NCI-H1417 treated with DMSO at 0.1 percent for 48 hours (cell line): ENCODE measurements at regions not wholly inside any gene's neighbourhood (a gene's known extent, or its start where the extent isn't known, plus 50 kb on each side); places are given as distances from the start of the nearest gene placed in this dataset.
"Not testable (repeated sequence)": the region's sequence is repeated elsewhere in the genome, so short reads cannot be mapped to it uniquely, and the experiment has no call there.

Source experiments
- DNase-seq: peaks from one replicate; lab custom pipeline; 2025; lab: John Stamatoyannopoulos, UW

DNA sequence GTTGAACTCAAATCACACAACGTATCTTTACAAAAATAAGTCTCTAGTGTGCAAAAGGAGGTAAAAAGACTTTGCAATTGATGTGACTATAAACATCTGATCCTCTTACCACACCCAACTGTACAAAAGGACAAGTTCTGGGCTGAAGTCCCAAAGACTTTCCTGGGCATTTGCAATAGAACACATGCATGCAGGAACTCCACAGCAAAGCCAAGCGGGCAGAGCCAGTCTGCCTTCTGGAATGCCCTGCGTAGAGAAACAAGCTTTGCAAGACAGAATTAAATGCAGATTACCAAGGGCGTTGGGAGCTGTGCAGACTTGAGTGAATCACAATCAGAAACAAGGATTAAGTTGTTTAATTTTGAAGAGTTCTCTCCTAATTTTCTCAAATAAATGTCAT lies 208.4 kb upstream of the ZNF521 start:
- no peak for DNase-seq

DNA sequence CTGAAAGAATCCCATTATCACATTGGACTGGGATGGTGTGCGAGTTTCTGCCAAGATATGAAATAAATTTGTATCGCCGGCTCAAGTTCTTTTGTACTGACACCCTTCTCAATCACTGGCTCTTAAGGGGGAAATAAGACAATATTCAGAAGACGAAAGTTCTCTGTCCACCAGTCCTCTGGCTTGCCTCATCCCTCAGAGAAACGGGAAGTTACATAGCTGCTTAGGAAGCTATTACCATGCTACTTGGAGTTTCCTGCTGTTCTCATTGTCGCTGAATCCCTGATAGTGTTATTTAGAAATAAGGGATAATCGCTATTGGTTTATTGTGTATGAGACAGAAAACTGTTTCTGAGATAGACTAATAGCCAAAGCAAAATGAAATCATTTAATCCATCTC lies 205.0 kb upstream of the ZNF521 start:
- no peak for DNase-seq

DNA sequence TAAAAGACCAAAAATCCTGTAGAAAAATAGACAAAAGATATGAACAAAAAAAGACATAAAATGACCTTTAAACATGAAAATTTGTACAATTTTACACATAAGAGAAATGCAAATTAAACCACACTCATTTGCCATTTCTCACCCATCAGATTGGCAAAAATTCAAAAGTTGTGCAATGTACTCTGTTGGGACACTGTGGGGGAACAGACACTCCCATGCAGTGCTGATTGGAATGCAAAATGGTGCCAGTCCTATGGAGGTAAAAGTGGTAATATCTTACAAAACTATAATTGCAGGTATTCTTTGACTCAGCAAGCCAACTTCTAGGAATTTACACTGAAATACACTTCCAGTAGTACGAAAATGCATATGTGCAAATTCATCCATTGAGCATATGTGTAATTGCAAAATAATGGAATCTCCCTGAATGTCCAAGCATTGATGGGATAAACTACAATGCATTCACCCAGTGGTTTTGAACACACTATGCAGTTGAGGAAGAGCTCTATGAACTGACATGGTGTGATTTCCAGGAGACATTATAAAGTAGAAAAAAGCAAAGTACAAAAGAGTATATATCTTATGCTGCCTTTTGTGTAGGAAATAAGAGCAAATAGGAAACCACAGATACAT lies 201.8 kb upstream of the ZNF521 start:
- DNase-seq: no peak

DNA sequence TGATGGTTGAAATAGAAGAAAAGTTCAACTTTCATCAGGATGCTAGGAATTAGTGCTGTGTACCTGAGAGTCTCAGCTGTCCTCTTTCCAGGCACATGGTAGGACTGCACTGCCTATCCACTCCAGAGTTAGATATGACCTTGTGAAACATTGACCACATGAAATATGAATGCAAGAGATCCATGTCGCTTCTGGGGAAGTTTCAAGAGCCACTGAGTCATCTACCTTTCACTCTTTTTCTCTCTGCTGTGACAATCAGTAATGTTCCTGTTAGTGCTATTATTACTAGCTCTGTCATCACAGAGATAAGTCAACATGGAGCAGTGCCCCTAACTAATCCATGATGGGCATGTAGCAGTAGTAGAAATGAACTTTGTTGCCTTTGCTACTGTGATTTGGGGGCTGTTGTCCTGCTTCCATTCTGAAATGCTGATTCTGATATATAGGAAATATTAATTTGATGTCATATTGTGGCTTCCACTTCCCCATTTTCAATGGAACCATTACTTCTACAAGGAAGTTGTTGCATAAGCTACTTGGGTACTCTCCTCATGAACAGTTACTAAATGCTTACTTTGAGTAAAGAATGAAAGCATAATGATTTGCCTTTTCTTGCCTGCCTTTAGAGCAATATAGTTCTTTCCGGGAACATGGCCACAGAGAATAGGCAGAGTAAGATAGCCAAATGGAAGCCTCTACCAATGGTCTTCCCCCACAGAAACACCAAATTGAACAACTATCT lies 192.8 kb upstream of the ZNF521 start:
- DNase-seq: no peak

DNA sequence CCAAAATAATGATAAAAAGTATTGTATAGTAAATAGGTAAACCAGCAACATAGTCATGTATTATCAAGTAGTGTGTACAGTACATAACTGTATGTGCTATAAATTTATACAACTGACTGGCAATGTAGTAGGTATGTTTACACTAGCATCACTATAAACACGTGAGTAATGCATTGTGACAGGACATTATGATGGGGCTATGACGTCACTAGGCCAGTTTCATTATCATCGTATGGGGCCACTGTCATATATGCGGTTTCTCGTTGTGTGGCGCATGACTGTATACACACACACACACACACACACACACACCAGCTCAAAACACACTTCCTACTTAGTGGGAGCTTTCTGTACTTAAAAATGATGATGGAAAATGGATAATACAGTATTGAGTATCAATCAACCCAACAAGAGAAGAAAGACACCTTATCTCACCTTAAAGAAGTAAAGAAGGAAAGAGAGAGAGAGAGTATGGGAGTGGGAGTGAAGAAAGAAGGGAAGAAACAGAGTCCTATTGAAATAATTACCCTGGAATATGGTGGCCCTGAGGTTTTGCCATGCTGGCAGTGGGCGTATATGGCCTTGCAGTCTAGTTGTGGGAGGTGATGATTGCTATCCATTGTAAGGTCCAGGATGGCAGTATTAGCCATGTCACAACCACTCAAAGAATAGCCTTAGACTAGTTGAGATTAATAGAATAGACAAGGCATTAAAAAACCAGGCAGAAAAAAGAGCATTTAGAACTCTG lies 186.4 kb upstream of the ZNF521 start:
- no peak for DNase-seq

DNA sequence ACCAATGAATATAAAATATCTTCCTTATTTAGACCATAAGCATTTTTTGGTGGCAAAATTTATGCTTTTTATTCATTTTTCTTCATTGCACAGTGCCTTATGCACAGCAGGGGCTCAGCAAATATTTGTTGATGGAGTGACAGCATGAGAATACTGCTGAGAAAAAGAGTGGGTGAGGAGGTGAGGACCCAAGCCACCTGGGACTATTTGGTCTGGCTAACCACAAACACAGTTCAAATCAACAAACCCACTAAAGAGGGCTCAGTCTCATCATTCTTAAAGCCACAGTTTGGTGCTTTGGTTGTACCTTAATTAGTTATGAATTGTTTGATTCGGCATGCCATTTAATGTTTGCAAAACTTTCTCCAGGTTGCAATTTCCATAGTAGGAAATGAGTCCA lies 183.5 kb upstream of the ZNF521 start:
- DNase-seq: no peak

DNA sequence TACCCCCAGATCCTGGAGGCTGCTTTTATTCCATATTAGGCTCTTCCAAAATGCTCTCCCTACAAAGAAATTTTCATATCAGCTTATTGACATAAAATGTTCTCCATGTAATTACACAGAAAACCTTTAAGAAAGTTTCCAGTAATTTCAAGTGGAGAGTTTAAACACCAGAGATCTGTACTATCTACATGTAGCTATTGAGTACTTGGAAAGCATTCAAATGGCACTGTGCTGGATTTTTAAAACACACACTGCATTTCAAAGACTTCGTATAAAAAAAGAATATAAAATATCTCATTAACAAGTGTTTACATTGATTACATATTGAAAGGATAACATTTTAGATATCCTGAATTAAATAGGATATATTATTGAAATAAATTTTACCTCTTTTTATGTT lies 182.4 kb upstream of the ZNF521 start:
- DNase-seq: no peak

DNA sequence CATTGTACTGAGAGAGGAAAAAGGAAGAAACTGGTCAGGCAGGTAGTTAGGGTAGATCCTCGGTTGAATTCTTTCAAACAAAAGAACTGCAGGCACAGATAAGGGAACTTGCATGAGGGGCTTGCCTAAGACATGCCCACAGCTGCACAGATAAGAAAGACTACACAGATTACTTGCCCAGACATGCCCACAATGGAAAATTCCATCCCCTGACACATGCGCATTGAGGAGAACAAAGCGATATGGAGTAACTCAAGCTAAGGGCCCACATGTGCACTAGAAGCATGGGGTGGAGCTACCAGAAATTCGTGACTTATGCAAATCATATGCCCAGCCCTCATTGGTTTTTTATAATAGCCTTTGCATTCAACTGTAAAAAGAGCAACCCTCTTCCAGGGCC lies 181.3 kb upstream of the ZNF521 start:
- no peak for DNase-seq

DNA sequence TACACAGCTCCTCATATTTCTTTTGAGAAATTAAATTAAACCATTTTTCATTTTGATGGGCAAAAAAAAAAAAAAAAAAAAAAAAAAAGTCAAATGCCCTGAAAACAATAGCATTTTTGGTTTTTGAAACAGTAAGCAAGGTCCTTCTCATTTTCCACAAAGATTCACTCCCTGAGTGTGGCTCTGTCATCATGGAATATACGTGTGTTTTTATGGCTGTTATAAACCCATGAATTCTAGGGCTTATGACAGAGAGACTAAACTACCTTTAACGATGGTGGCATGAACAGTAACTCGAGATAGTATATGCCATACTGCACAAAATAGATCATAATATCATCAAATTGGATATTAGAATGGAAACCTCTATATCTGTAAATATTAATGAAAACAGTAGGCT lies 179.2 kb upstream of the ZNF521 start:
- DNase-seq: no peak

DNA sequence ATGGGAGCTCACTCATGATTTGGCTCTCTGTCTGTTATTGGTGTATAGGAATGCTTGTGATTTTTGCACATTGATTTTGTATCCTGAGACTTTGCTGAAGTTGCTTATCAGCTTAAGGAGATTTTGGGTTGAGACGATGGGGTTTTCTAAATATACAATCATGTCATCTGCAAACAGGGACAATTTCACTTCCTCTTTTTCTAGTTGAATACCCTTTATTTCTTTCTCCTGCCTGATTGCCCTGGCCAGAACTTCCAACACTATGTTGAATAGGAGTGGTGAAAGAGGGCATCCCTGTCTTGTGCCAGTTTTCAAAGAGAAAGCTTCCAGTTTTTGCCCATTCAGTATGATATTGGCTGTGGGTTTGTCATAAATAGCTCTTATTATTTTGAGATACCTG lies 173.8 kb upstream of the ZNF521 start:
- not testable (repeated sequence) for DNase-seq

DNA sequence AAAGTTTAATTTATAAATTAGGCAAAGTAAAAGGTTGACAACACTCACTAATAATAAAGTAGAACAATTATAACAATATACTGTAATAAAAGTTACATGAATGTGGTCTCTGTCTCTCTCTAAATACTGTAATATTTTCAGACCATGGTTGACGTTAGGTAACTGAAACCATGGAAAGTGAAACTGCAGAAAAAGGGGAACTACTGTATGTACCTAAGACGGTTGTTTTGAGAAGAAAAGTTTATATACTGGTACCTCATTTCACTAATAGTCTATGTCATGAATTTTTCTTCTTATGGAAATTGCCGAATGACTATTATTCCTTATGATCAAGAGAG lies 166.7 kb upstream of the ZNF521 start:
- no peak for DNase-seq

DNA sequence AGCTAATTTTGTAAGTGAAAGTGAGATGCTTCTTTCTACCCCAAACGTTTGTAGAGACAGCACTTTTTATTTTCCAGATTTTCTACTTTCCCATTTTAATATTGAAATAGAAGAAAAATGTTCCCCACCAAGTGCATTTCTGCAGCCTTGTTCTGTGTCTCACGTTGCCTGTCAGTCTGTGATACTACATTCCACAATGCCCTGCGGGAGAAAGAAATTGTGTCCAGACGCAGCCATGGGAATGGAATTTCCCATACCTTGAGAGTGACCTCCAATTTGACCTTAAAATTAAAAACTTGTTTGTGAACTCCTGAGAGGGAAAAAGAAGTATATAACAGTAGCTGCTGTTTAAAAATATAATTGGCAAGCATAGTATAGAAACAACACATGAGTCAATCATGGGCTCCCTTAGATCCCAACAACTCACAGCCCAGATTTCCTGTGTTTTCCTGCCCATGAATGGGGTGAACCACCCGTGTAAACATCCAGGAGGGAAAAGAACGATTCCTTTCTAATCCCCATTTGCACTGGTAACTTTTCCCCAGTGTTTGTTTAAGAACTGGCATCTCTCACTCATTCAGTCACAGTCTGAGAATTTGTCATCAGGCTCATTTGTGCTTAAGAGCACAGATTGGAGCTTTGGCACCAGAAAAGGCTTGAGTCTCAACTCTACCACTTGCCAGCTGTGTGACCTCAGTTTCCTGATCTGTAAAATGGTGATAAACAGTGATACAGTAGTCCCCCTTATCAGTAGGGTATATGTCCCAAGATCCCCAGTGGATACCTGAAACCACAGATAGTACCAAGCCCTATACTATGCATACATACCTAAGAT lies 166.1 kb upstream of the ZNF521 start:
- no peak for DNase-seq

DNA sequence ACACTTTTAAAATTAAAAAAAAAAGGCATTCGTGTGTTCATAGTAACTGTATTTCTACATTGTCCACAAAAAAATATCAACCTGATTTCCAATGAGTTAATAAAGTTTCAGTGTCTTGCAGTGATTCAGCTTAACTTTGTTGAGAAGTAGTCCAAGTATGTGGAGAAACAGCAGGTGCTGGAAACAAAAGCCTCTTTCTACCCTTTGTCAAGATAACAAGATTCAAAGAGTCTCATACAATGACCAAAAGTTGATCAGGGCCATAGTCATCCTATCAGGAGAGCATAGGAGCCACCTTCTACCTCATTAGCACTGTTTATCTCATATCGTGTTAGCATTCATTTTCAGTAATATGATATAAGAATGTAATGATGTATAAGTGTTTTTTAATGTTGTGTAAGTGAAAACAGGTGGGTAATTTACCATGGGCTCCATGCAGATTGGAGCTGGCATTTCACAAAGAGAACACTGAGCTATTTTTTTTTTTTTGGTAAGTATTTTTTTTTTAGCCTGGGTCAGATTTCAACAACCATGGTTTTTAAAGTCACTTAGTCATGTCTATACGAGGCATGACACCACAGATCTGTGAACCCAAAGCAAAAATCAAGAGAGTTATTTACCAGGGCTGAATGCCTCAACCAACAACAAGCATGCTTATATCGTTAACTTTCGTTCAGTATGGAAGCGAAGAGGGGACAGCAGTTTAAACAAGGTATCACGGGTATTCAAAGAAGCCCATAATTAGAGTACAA lies 165.0 kb upstream of the ZNF521 start:
- DNase-seq: peak; percentile 71

DNA sequence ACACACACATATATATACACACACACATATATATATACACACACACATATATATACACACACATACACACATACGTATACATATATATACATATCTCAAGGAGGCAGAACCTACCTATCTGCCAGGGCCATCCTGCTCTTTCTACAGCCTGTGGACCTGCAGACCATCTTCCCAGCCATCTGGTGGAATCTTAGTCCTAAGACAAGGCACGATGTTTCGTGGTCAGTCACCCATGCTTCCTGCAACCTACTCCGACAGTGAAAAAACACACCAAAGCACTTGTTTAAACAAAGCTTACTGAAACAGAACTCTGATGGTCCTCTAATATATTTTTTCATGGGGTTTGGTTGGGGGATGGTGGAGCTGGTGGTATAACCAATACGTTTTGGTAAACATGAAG lies 164.2 kb upstream of the ZNF521 start:
- DNase-seq: no peak

DNA sequence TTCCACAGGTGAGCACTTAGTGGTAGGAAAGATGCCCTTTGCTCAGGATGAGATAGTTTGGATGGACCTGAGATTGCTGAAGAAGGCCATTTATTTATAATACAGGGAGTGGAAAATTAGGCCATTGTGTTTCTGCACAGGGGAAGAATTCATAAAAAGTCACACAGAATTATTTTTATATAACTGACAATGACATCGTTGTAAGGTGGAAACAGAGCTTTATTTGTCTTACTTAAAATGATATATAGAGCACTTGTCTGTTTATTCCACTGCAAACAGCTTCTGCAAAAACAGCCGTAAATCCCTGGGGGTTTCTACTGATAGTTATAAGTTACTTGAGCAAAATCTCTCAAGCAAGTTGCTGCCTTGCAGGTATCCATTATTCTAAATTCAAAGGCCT lies 158.1 kb upstream of the ZNF521 start:
- no peak for DNase-seq

DNA sequence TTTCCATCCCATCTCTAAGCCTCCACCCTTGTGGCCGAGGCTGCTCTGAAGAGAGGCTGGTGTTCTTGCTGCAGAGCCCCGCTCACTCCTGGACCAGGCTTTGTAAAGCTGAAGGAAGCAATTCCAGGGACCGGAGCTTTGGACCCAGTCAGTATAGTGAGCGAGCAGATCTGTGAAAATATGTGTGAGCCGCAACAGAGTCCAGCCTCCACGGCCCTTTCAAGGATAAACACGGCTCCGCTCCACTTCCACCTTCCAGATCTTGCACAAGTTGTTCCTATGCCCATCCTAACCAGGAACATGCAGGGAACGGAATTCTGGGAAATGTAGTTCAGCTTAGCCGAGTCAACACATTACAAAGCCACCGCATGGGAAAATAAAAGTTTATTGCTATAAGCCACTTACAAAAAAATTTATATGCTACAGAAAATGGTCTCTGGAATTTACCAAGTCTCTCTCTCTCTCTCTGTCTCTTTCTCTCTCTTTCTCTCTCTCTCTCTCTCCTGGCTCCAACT lies 151.7 kb upstream of the ZNF521 start:
- DNase-seq: no peak

DNA sequence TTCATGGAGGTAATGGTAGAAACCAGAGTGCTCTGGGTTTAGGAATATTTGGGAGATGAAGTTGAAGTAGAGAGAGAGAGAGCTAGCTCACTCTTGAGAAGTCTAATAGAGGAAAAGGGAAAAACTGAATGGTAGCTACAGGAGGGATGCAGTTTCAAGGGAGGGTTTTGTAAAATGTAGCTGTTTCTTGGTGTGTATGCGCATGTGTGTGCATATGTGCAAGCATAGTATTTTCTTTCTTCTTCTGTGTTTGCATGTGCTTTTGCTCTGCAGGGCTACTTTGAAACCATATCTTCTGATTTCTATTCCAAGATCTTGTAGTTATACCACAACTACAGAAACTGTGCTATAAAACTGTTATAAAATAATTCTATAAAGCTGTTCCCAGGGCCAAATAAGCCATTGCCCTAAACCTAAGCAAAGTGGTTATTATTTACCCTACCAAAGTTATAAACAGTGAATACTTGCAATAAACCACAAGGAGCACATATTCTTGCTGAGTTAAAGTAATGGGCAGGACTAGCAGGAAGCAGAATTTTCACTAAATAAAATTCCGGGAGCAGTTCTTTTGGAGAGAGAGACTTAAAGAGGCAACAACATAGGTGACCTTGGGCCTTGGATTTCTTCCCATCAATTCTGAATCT lies 145.3 kb upstream of the ZNF521 start:
- no peak for DNase-seq

DNA sequence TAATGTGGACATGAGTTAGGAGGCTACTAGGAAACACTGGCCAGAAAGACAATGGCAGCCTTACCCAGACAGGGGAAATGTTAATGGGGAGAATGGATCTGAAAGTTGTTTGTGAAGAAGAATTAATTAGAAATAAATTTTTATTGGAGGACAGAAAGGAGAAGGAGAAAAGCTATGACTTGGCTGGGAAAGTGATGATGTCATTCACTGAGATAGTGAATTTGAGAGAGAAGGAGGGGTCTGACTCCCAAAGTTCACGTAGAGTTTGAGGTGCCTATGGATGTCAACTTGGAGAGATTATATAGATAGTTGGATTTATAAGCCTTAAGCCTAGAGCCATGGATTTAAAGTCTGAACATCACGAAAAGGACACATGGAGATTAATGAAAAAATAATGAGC lies 144.6 kb upstream of the ZNF521 start:
- DNase-seq: no peak

DNA sequence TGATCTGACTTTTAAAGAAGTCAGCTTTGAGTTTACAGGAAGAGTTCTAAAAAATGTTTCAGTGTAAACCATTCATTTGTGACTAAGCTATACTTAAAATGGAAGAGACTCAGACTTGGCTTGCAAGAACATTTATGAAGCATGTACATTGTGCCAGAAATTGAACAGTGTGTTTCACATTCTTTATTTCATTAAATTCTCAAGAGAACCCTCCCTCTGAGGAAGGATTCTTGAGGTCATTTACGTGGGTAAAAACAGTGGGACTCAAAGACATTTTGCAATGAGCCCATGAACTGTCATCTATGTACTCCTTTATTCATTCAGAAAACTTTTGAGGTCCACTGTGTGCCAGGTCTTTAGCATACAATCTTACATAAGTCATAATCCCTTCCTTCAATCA lies 143.6 kb upstream of the ZNF521 start:
- DNase-seq: no peak

DNA sequence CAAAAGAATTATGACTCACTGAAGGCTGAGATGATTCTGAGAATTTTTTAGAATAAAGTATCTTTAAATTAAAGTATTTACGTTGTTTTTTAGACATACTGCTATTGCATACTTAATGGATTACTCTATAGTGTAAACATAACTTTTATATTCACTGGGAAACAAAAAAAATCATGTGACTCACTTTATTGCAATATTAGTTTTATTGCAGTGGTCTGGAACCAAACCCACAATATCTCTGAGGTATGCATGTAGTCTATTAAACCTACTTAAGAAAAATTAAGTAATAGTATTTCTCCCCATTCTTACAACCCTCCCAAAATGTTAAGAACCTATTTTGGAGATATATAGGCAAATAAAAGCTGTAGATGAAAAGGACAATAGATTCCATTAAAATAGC lies 142.9 kb upstream of the ZNF521 start:
- no peak for DNase-seq

DNA sequence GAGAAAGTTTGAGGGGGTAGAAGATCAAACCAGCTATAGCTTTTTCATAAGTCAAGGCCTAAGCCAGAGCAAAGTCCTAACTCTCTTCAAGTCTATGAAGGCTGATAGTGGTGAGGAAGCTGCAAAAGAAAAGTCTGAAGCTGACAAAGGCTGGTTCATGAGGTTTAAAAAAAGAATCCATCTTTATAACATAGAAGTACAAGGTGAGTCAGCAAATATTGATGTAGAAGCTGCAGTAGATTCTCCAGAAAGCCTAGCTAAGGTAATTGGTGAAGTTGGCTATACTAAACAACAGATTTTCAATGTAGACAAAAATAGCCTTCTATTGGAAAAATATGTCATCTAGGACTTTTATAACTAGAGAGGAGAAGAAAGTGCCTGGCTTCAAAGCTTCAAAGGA lies 141.4 kb upstream of the ZNF521 start:
- no peak for DNase-seq
